HG03045 (cell line): ENCODE measurements at regions not wholly inside any gene's neighbourhood (a gene's known extent, or its start where the extent isn't known, plus 50 kb on each side); places are given as distances from the start of the nearest gene placed in this dataset.
"Not testable (repeated sequence)": the region's sequence is repeated elsewhere in the genome, so short reads cannot be mapped to it uniquely, and the experiment has no call there.

Source experiments
- ATAC-seq: cut with Tn5 transposase; IDR thresholded peaks from one replicate; pipeline ENCODE4 v1.9.1; 2021; ENCODE audit warnings: mild to moderate bottlenecking, moderate library complexity; ENCODE audit not compliant: unreplicated experiment

- not testable (repeated sequence) for ATAC-seq
Observed at GRCh38 chr7:116410694-116411093, 88.8 kb upstream of the CAV2 start.

GRCh38 chr7:116417593-116418345 is 81.8 kb upstream of the CAV2 start:
- ATAC-seq: no peak

- no peak for ATAC-seq
Observed at GRCh38 chr7:116418524-116418923, 81.0 kb upstream of the CAV2 start.

- no peak for ATAC-seq
Observed at GRCh38 chr7:116420003-116420402, 79.5 kb upstream of the CAV2 start.

- ATAC-seq: no peak
Observed at GRCh38 chr7:116421298-116421697, 78.2 kb upstream of the CAV2 start.

- no peak for ATAC-seq
Observed at GRCh38 chr7:116422683-116423082, 76.9 kb upstream of the CAV2 start.

- no peak for ATAC-seq
Observed at GRCh38 chr7:116423499-116423898, 76.0 kb upstream of the CAV2 start.

GRCh38 chr7:116425647-116426209 is 73.8 kb upstream of the CAV2 start:
- no peak for ATAC-seq

GRCh38 chr7:116426428-116427156 is 72.9 kb upstream of the CAV2 start:
- no peak for ATAC-seq

GRCh38 chr7:116429986-116430619 is 69.4 kb upstream of the CAV2 start:
- ATAC-seq: no peak

- no peak for ATAC-seq
Observed at GRCh38 chr7:116431787-116432526, 67.6 kb upstream of the CAV2 start.

GRCh38 chr7:116432527-116432916 is 67.0 kb upstream of the CAV2 start:
- ATAC-seq: no peak

- no peak for ATAC-seq
Observed at GRCh38 chr7:116433246-116433645, 66.3 kb upstream of the CAV2 start.

- no peak for ATAC-seq
Observed at GRCh38 chr7:116434820-116435341, 64.7 kb upstream of the CAV2 start.

GRCh38 chr7:116436305-116436826 is 63.2 kb upstream of the CAV2 start:
- no peak for ATAC-seq

- ATAC-seq: no peak
Observed at GRCh38 chr7:116438267-116438666, 61.3 kb upstream of the CAV2 start.

GRCh38 chr7:116439005-116439404 is 60.5 kb upstream of the CAV2 start:
- no peak for ATAC-seq

- ATAC-seq: no peak
Observed at GRCh38 chr7:116439841-116440549, 59.5 kb upstream of the CAV2 start.

GRCh38 chr7:116441534-116441933 is 58.0 kb upstream of the CAV2 start:
- no peak for ATAC-seq

GRCh38 chr7:116443101-116443523 is 56.4 kb upstream of the CAV2 start:
- ATAC-seq: no peak
